BE2C (cell line): ENCODE measurements at regions not wholly inside any gene's neighbourhood (a gene's known extent, or its start where the extent isn't known, plus 50 kb on each side); places are given as distances from the start of the nearest gene placed in this dataset.
"Not testable (repeated sequence)": the region's sequence is repeated elsewhere in the genome, so short reads cannot be mapped to it uniquely, and the experiment has no call there.

Source experiments
- DNase-seq: peaks from one replicate; pipeline ENCODE4 v3.0.0-alpha.2; 2020
- H3K27me3 ChIP-seq: fragments of 250-450 bp; sonication (Bioruptor Pico); 2 replicates; pipeline ENCODE4 v1.5.1; 2020; ENCODE audit warnings: mild to moderate bottlenecking
- H3K36me3 ChIP-seq: fragments of 250-450 bp; sonication (Bioruptor Pico); 2 replicates; pipeline ENCODE4 v1.5.1; 2020; ENCODE audit warnings: mild to moderate bottlenecking
- H3K4me1 ChIP-seq: fragments of 250-450 bp; sonication (Bioruptor Pico); 2 replicates; pipeline ENCODE4 v1.5.1; 2020
- H3K4me3 ChIP-seq: 2 replicates; pipeline ENCODE4 v1.5.1; 2011; ENCODE audit warnings: low read depth, low read length
- H3K9me3 ChIP-seq: fragments of 250-450 bp; sonication (Bioruptor Pico); 2 replicates; pipeline ENCODE4 v1.5.1; 2020
- CTCF ChIP-seq: IDR thresholded peaks from 2 replicates; pipeline ENCODE4 v1.5.1; 2012; ENCODE audit warnings: mild to moderate bottlenecking, low read depth, low read length

GRCh38 chr16:60640038-60640437, 1396.2 kb downstream of the CDH8 start:
- H3K27me3 ChIP-seq, result no peaks in the 10 kb centered on the region
- no peak for TF ChIP-seq CTCF
- no peaks in the 10 kb centered on the region for H3K36me3 ChIP-seq
- DNase-seq, result no peak
- no peak overlapping the region for H3K4me3 ChIP-seq
- no peaks in the 10 kb centered on the region for H3K4me1 ChIP-seq
- no peaks in the 10 kb centered on the region for H3K9me3 ChIP-seq

- not testable (repeated sequence) for H3K4me3 ChIP-seq, DNase-seq, H3K4me1 ChIP-seq, H3K27me3 ChIP-seq, H3K9me3 ChIP-seq, H3K36me3 ChIP-seq
Measured at GRCh38 chr16:60636636-60637035, 1399.6 kb downstream of the CDH8 start.

- no peak for DNase-seq
- no peaks in the 10 kb centered on the region for H3K9me3 ChIP-seq
- no peaks in the 10 kb centered on the region for H3K4me1 ChIP-seq
- H3K27me3 ChIP-seq, result no peaks in the 10 kb centered on the region
- no peak overlapping the region for H3K4me3 ChIP-seq
- H3K36me3 ChIP-seq, result no peaks in the 10 kb centered on the region
- TF ChIP-seq CTCF, result no peak
Measured at GRCh38 chr16:60636117-60636516, 1400.1 kb downstream of the CDH8 start.

- DNase-seq, result no peak
- Histone ChIP-seq H3K4me3 (no peak overlapping the region), H3K9me3 (no peaks in the 10 kb centered on the region), H3K36me3 (no peaks in the 10 kb centered on the region), H3K27me3 (no peaks in the 10 kb centered on the region), H3K4me1 (no peaks in the 10 kb centered on the region)
- no peak for TF ChIP-seq CTCF
Measured at GRCh38 chr16:60635548-60635947, 1400.7 kb downstream of the CDH8 start.

- Histone ChIP-seq H3K4me3 (no peak overlapping the region), H3K27me3 (no peaks in the 10 kb centered on the region), H3K36me3 (no peaks in the 10 kb centered on the region), H3K9me3 (no peaks in the 10 kb centered on the region), H3K4me1 (no peaks in the 10 kb centered on the region)
- TF ChIP-seq CTCF, result no peak
- no peak for DNase-seq
Measured at GRCh38 chr16:60611844-60612243, 1424.4 kb downstream of the CDH8 start.

- no peak for DNase-seq
- H3K4me3 ChIP-seq, result no peak overlapping the region
- no peaks in the 10 kb centered on the region for H3K27me3 ChIP-seq
- no peaks in the 10 kb centered on the region for H3K36me3 ChIP-seq
- no peaks in the 10 kb centered on the region for H3K4me1 ChIP-seq
- TF ChIP-seq CTCF, result no peak
- H3K9me3 ChIP-seq, result no peaks in the 10 kb centered on the region
Measured at GRCh38 chr16:60608971-60609370, 1427.3 kb downstream of the CDH8 start.

GRCh38 chr16:60605652-60606051, 1430.6 kb downstream of the CDH8 start:
- not testable (repeated sequence) for H3K4me1 ChIP-seq, H3K27me3 ChIP-seq, H3K36me3 ChIP-seq, H3K9me3 ChIP-seq, H3K4me3 ChIP-seq, DNase-seq
